ENCODE measurements at regions not wholly inside any gene's neighbourhood (a gene's known extent, or its start where the extent isn't known, plus 50 kb on each side); places are given as distances from the start of the nearest gene placed in this dataset.

DNA sequence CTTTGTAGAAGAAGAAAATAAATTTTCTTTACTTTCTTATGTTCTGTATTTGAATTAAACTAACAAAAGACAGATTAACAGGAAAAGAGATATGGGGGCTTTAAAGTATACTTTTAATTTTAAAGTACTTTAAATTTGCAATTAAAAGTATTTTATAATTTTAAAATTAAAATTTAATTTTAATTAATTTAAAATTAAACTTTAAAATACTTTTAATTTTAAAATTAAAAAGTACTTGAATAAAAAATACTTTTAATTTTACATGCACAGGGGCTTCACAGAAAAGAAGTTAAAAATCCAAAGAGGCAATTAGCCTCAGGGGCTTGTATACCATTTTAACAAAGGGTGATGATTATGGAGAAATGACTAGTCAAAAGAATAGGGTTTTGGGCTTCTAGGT, 420.5 kb upstream of the TGFBR2 start:
- Histone ChIP-seq H3K36me3 (ENCODE audit: insufficient read depth) (no peaks in the 10 kb centered on the region), H3K4me1 (ENCODE audit: insufficient read depth) (peaks cover 3% of the 10 kb centered on the region; the same call in 1 of the 2 replicates), H3F3A (replicated peaks; ENCODE audit: low read depth) (no peaks in the 10 kb centered on the region), H2AFZ (no peak overlapping the region), H3K27me3 (ENCODE audit: insufficient read depth) (no peaks in the 10 kb centered on the region), H3K9me2 (ENCODE audit: insufficient read depth) (no peaks in the 10 kb centered on the region), H3K27ac (ENCODE audit: low read depth) (no peak overlapping the region), H3K79me2 (replicated peaks; ENCODE audit: insufficient read depth) (no peaks in the 10 kb centered on the region), H3K4me3 (no peak overlapping the region), H3K4me2 (no peak overlapping the region), H4K20me1 (replicated peaks; ENCODE audit: insufficient read depth) (no peaks in the 10 kb centered on the region)
- Mint-ChIP-seq H3K9me3 (no peaks in the 10 kb centered on the region), H3K4me1 (peaks cover 7% of the 10 kb centered on the region), H3K27ac (no peak overlapping the region), H3K4me3 (no peak overlapping the region), H3K27me3 (ENCODE audit: insufficient read depth, low read depth, poor library complexity) (no peaks in the 10 kb centered on the region), H3K36me3 (ENCODE audit: low read depth) (no peaks in the 10 kb centered on the region)
- TF ChIP-seq NANOG (IDR thresholded peaks at IDR 0.05; ENCODE audit: borderline replicate concordance) (no peak), STAT1 (IDR thresholded peaks at IDR 0.05; ENCODE audit: unreplicated experiment) (no peak), ZNF331 (CRISPR knock-in tag; IDR thresholded peaks at IDR 0.05; ENCODE audit: low read depth) (no peak), EZH2 (IDR thresholded peaks at IDR 0.05; ENCODE audit: low read depth, unreplicated experiment) (no peak), CREB1 (CRISPR knock-in tag; IDR thresholded peaks at IDR 0.05; ENCODE audit: low read depth) (no peak), EZH2phosphoT487 (IDR thresholded peaks at IDR 0.05; ENCODE audit: unreplicated experiment) (no peak), JUNB (IDR thresholded peaks at IDR 0.05; ENCODE audit: unreplicated experiment) (no peak), ZNF114 (CRISPR knock-in tag; IDR thresholded peaks at IDR 0.05) (no peak), POLR2AphosphoS5 (IDR thresholded peaks at IDR 0.05; ENCODE audit: low read depth) (no peak)
- TF ChIP-seq, protein P1, sequence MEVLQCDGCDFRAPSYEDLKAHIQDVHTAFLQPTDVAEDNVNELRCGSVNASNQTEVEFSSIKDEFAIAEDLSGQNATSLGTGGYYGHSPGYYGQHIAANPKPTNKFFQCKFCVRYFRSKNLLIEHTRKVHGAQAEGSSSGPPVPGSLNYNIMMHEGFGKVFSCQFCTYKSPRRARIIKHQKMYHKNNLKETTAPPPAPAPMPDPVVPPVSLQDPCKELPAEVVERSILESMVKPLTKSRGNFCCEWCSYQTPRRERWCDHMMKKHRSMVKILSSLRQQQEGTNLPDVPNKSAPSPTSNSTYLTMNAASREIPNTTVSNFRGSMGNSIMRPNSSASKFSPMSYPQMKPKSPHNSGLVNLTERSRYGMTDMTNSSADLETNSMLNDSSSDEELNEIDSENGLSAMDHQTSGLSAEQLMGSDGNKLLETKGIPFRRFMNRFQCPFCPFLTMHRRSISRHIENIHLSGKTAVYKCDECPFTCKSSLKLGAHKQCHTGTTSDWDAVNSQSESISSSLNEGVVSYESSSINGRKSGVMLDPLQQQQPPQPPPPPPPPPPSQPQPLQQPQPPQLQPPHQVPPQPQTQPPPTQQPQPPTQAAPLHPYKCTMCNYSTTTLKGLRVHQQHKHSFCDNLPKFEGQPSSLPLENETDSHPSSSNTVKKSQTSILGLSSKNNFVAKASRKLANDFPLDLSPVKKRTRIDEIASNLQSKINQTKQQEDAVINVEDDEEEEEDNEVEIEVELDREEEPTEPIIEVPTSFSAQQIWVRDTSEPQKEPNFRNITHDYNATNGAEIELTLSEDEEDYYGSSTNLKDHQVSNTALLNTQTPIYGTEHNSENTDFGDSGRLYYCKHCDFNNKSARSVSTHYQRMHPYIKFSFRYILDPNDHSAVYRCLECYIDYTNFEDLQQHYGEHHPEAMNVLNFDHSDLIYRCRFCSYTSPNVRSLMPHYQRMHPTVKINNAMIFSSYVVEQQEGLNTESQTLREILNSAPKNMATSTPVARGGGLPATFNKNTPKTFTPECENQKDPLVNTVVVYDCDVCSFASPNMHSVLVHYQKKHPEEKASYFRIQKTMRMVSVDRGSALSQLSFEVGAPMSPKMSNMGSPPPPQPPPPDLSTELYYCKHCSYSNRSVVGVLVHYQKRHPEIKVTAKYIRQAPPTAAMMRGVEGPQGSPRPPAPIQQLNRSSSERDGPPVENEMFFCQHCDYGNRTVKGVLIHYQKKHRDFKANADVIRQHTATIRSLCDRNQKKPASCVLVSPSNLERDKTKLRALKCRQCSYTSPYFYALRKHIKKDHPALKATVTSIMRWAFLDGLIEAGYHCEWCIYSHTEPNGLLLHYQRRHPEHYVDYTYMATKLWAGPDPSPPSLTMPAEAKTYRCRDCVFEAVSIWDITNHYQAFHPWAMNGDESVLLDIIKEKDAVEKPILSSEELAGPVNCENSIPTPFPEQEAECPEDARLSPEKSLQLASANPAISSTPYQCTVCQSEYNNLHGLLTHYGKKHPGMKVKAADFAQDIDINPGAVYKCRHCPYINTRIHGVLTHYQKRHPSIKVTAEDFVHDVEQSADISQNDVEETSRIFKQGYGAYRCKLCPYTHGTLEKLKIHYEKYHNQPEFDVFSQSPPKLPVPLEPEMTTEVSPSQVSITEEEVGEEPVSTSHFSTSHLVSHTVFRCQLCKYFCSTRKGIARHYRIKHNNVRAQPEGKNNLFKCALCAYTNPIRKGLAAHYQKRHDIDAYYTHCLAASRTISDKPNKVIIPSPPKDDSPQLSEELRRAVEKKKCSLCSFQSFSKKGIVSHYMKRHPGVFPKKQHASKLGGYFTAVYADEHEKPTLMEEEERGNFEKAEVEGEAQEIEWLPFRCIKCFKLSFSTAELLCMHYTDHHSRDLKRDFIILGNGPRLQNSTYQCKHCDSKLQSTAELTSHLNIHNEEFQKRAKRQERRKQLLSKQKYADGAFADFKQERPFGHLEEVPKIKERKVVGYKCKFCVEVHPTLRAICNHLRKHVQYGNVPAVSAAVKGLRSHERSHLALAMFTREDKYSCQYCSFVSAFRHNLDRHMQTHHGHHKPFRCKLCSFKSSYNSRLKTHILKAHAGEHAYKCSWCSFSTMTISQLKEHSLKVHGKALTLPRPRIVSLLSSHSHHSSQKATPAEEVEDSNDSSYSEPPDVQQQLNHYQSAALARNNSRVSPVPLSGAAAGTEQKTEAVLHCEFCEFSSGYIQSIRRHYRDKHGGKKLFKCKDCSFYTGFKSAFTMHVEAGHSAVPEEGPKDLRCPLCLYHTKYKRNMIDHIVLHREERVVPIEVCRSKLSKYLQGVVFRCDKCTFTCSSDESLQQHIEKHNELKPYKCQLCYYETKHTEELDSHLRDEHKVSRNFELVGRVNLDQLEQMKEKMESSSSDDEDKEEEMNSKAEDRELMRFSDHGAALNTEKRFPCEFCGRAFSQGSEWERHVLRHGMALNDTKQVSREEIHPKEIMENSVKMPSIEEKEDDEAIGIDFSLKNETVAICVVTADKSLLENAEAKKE (CRISPR knock-in tag; IDR thresholded peaks at IDR 0.05), result no peak
- TF ChIP-seq, protein P2, sequence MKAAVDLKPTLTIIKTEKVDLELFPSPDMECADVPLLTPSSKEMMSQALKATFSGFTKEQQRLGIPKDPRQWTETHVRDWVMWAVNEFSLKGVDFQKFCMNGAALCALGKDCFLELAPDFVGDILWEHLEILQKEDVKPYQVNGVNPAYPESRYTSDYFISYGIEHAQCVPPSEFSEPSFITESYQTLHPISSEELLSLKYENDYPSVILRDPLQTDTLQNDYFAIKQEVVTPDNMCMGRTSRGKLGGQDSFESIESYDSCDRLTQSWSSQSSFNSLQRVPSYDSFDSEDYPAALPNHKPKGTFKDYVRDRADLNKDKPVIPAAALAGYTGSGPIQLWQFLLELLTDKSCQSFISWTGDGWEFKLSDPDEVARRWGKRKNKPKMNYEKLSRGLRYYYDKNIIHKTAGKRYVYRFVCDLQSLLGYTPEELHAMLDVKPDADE (IDR thresholded peaks at IDR 0.05), result no peak
- TF ChIP-seq, protein P3, sequence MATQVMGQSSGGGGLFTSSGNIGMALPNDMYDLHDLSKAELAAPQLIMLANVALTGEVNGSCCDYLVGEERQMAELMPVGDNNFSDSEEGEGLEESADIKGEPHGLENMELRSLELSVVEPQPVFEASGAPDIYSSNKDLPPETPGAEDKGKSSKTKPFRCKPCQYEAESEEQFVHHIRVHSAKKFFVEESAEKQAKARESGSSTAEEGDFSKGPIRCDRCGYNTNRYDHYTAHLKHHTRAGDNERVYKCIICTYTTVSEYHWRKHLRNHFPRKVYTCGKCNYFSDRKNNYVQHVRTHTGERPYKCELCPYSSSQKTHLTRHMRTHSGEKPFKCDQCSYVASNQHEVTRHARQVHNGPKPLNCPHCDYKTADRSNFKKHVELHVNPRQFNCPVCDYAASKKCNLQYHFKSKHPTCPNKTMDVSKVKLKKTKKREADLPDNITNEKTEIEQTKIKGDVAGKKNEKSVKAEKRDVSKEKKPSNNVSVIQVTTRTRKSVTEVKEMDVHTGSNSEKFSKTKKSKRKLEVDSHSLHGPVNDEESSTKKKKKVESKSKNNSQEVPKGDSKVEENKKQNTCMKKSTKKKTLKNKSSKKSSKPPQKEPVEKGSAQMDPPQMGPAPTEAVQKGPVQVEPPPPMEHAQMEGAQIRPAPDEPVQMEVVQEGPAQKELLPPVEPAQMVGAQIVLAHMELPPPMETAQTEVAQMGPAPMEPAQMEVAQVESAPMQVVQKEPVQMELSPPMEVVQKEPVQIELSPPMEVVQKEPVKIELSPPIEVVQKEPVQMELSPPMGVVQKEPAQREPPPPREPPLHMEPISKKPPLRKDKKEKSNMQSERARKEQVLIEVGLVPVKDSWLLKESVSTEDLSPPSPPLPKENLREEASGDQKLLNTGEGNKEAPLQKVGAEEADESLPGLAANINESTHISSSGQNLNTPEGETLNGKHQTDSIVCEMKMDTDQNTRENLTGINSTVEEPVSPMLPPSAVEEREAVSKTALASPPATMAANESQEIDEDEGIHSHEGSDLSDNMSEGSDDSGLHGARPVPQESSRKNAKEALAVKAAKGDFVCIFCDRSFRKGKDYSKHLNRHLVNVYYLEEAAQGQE (IDR thresholded peaks at IDR 0.05; ENCODE audit: unreplicated experiment), result no peak
- TF ChIP-seq, protein P4, sequence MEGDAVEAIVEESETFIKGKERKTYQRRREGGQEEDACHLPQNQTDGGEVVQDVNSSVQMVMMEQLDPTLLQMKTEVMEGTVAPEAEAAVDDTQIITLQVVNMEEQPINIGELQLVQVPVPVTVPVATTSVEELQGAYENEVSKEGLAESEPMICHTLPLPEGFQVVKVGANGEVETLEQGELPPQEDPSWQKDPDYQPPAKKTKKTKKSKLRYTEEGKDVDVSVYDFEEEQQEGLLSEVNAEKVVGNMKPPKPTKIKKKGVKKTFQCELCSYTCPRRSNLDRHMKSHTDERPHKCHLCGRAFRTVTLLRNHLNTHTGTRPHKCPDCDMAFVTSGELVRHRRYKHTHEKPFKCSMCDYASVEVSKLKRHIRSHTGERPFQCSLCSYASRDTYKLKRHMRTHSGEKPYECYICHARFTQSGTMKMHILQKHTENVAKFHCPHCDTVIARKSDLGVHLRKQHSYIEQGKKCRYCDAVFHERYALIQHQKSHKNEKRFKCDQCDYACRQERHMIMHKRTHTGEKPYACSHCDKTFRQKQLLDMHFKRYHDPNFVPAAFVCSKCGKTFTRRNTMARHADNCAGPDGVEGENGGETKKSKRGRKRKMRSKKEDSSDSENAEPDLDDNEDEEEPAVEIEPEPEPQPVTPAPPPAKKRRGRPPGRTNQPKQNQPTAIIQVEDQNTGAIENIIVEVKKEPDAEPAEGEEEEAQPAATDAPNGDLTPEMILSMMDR (conservative IDR thresholded peaks at IDR 0.05; ENCODE audit: low read depth in 2 of 2), result no peak
- ATAC-seq, result no peak
- DNase-seq (ENCODE audit: low spot score), result no peak

All from GM23338 (cell line).